Nucleus accumbens (tissue), 56 donors: ENCODE measurements at regions not wholly inside any gene's neighbourhood (a gene's known extent, or its start where the extent isn't known, plus 50 kb on each side); places are given as distances from the start of the nearest gene placed in this dataset.

Experiments used
- DNase-seq, 56 donors: peaks; one replicate each; lab custom pipeline; 2025; lab: John Stamatoyannopoulos, UW

DNA sequence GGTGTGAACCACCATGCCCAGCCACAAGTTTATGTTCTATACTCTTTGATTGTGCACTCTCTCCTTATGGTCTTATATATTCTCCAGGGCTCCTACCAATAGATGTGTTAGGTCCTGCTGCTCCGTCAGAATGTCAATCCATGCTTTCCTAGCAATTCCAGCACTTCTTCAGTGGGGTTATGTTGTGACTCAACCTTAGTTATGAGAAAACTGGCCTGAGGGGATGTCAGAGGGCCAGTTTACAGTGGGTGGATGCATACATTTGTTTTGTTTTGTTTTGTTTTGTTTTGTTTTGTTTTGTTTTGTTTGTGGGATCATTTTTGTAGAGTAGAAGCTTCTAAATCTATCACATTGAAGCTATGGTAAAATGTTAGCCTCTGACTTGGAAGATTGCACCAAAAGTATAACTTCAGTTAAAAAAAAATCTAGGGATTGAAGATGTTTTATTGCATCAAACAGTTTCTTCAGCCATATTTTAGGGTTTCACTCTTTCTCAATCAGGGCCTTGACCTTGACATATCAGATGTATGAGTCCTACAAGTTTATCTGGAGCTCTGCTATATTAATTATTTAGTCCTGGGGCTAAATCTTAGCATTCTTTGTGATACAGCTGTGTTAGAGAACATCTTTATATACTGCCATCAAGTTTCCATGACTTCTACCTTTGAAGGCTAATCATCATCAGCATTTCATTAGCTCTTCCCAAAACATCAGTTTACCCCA is 191.6 kb upstream of the CNTN5 start:
- DNase-seq = no peak

DNA sequence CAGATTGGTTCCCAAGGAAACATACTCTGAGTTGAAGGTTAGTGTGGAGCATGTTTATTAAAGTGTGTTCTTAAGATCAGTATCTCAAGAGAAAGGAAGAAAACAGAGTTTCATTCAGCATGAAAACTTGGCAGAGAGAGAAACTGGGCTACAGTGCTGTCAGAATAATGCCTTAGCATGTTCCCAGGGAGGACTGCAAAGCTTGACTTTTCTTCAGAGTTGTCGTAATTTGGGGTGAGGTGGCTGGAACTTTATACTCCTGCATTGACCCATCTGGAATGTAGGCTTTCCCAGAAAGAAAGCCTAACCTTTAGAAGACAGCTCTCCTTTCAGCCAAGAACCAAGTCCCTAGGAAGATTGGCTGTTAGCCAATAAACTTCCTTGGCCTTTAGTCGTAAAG is 190.8 kb upstream of the CNTN5 start:
- DNase-seq = no peak

DNA sequence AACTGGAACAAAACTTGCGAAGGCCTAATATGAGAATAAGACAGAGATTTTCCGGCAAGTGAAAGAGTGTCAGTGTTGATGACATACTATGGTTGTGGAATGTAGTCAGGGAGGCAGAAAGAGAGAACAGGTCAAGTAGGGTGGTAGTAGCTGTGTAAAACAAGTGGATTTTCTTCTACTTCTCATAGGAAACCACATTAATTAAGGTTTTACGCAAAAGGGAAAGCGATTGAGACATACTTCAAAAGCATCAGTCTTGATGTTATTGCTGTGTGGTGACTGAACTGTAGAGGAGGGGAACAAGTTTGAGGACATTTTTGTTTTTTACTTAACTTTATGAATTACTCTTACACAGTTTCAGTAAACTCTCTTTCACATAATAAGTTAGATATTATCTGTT is 186.0 kb upstream of the CNTN5 start:
- DNase-seq = no peak

DNA sequence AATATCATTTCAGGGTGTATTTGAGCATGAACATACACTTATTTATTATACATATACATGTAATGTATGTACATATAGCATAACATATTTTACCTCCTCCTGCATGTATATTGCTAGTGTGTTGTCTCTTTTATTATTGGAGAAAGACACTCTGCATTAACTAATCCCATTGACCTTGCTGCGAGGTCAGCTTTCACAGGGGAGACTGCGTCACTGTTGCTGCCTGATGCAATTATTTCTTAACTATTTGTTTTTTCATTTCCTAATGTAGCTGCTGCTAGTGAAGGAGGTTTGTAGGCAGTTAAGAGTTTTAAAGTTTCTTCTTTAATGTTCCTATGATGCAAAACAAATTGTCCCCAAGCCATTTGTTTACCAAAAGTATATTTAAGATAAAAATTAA is 185.4 kb upstream of the CNTN5 start:
- no peak for DNase-seq

DNA sequence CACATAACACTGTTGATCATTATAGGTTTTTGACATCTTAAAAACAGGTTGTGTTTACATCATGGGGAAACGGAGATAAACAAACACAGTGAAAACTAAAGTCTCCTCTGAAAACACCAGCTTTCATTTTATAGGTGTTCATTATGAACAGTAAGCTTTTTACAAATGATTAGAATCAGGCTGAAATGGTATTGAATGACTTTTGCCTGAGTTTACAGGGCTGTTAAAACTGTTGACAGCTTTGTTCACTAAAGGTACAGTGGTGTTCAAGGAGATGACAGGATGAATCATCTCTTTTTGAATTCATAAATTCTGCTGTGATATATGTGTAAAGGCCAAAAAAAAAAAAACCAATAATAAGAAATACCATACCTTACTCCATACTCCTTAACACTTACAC is 184.6 kb upstream of the CNTN5 start:
- no peak for DNase-seq

DNA sequence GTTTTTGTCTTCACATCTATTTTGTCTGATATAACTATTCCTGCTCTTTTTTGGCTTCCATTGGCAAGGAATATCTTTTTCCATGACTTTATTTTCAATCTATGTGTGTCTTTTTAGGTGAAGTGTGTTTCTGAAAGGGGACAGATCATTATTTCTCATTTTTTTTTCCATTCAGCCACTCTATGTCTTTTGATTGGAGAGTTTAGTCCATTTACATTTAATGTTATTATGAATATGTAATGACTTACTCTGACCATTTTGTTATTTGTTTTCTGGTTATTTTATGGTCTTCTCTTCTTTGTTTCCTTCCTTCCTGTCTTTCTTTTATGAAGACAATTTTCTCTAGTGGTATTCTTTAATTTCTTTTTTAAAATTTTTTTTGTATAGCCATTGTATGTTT is 178.6 kb upstream of the CNTN5 start:
- DNase-seq = no peak

DNA sequence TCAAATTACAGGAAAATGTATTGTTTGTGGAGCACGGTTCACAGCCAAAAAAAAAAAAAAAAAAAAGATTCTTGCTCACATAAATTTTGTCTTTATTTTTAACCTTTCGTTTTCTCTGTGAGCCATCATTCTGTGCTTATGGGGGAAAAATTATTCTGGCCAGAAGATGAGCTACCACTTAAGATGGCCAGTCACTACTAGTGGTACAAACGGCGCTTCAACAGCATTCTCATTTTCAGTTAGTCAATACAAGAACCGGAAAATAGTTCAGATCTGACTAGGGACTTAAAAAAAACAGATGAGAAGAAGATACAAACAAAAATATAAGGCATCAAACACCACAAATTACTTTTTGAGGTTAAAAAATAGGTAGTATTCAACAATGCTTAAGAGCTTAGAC is 158.6 kb upstream of the CNTN5 start:
- no peak for DNase-seq

DNA sequence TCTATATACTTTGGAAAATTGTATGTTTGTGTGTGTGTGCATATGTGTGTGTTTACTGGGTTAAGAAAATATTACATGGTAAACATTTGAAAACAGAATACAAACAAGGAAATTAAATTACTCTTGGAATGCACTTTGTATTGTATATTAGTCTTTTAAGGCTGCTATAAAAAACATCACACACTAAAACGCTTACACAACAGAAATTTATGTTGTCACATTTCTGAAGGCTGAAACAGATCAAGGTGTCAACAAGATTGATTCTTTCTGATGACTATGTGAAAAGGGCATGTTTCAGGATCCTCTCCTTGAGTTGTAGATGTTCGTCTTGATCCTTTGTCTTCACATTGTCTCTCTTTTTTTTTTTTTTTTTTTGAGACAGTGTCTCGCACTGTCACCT is 149.1 kb upstream of the CNTN5 start:
- no peak for DNase-seq

DNA sequence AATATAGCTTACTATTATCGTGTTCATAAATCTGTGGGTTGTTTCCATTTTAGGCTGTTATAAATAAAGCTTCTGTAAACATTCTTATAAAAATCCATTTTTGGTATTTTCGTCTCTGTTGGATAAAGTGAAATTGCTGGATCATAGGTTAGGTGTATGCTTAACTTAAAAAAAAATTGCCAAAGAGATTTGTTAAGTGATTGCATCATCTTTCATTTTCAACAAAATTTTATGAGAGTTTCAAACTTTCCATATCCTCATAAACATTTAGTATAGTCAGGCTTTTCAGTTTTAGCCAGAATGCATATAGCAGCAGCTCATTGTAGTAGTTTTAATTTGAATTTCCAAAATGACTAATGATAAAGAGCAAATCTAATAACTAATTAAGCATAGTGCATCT is 146.7 kb upstream of the CNTN5 start:
- DNase-seq = no peak

DNA sequence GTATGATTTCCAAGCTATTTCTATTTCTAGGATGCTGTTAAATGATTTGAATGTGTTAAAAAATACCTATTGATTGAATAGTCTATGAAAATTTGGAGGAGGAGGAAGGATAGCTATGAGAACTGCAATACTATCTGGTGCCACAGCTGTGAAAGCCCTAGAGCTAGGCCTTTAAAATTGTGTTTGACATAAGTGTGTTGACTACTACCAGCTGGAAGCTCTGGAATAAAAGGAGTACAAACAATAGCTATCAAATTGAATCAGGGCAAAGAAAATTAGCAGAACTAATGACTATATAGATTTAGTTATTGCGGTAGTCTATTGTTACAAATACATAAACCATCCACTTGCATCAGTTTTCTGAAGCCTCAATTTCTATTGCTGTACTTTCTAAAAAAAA is 124.8 kb upstream of the CNTN5 start:
- no peak for DNase-seq

DNA sequence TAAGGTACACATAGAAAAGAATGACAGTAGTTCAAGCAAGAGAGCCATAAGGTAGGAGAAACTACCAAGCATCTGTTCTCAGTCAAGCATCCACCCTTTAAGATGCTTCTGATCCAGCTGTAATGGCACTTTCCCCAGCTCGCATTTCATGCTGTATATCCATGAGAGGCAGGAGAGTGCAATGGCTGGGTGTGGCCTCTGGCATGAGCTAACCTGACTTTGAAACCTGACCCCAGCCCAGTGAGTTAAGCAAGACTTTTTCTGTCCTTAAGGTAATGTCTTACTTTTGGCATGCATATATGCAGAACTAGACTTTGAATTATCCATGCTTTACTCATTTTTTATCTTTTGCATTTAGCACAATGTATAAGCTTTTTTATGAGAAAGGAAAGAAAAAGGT is 79.8 kb upstream of the CNTN5 start:
- DNase-seq = no peak

DNA sequence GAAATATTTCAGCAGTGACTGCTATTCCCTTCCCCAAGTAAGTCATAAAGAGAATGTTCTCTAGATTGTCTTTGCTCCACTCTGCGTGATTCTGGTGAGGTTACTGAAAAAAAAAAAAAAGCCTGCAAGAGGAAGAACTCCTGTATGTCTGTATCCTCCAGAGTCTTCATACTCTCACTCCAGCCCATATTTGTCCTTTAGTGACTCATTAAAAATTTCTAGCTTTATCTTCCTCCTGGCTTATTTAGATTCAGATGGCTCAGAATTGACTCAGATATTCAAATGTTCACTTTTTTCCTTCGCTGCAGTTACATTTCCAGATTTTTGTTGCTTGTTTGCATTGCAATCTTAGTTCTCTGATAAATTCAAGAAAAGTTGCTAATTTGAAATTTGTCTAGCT is 76.3 kb upstream of the CNTN5 start:
- no peak for DNase-seq

DNA sequence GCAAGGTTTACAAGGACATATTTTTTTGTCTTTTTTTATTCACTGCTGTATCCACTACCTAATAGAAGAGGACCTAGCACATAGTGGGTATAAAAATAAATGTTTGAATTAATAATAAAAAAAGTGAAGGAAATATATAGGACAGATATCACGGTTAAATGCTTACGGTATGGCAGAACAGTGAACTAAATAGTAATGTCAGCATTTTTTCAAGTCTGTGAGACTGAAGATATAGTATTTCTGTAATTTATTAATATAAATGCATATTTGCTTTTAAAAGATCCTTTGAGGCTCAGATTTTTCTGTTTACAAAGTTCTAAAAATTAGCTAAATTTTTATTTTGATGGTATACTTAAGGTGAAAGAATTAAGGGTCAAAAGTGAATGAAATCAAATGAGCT is 68.6 kb upstream of the CNTN5 start:
- DNase-seq = no peak

DNA sequence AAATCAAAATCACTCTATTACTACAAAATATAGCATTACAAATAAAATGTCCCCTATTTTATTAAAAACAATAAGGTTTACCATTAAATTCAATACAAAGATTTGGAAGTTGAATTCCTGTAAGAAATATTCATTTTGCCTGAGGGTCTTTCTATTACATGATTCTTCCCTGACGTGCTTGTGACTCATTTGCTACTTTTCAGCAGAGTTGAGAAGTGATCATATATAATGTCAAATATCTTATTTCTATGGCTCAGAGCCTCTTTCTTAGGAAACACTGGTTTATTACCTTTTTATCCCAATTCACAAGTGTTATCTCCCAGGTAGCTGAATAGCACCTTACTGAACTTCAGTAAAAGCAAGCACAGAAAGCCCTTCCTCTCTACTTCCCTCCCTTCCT is 65.2 kb upstream of the CNTN5 start:
- no peak for DNase-seq

DNA sequence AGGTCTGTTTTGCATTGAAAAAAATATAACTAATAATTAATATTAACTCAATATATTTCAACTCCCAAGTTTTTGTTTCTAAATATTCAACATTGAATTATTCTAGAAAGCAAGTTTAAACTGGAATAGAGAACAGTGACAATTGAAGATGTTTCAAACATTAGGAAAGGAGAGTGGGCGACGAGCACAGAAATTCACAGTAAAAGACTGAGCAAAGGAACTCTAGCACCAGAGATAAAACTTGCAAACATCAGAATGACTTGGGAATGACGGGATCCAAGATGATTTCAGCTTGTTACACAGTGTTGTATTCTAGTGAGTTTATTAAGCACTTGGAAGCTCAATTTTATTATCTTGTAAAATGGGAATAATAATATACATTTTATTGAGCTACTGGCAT is 56.6 kb upstream of the CNTN5 start:
- DNase-seq = peak in 7 of 56 donors; percentile 3 to 48 (median 29)

DNA sequence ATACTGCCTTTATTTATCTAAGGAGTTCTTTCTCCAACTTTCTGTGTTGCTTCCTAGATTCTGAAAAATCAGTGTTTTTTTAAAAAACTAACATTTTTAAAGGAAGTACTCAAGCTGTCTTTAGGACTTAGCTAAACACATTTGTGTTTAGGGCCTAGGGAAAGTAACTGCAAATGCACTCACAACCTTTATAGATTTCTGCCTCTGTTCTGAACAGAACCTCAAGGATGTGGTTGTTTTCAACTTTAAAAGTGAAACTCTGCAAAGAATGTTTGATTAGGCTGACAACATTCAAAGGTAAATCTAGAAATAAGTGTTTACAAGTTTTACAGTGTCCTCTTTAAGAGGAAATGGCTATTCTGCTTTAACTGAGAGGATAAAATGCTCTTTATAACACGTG is 55.4 kb upstream of the CNTN5 start:
- DNase-seq = no peak

DNA sequence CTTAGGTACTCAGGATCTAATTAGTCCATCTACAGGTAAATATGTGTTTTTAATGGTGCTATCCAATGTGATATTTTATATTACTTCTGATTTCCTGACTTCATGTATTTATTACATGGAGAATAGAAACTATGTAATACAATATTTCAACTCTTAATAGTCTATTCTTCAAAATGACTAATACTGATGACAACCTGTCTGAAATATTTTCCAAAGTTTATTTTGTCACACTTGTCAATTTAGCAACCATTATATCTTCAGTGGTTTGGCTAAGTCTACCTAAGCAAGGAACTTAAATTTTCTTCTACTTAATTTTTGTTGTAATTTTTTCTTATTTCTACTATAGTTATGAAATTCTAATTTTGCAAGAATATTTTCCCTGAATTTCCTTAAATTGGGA is 55.0 kb upstream of the CNTN5 start:
- no peak for DNase-seq

DNA sequence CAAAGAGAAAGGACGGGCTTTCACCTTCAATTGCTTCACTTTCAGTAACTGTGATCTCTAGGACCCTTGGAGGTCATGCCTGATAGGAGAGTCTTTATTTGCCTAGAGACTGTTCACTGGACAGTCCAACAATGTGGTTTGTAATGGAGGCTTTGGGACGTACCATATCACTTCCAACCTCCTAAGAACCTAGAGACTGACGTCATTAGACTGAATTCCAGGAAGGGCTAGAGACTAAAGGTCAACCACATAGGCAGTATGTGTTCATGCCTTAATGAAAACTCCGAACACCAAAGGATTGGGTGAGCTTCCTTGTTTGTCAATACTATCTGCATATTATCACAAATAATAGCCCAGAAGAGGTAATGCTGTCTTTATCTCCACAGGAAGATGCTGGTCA is 53.7 kb upstream of the CNTN5 start:
- DNase-seq = no peak
